H1 (cell line): ENCODE measurements at regions not wholly inside any gene's neighbourhood (a gene's known extent, or its start where the extent isn't known, plus 50 kb on each side); places are given as distances from the start of the nearest gene placed in this dataset.

Source experiments
- CTCF ChIA-PET: fragments of 300-600 bp; sonication (Branson Sonifier 250); formaldehyde crosslinking; loops from one replicate; lab custom pipeline; 2021; ENCODE audit not compliant: partially characterized antibody; lab: Charles Lee
- POLR2A ChIA-PET: fragments of 300-600 bp; sonication (Branson Sonifier 250); formaldehyde crosslinking; loops from one replicate; lab custom pipeline; 2021; ENCODE audit warnings: inconsistent platforms; ENCODE audit not compliant: partially characterized antibody; lab: Charles Lee
- DNase-seq, 2 experiments: peaks; one replicate each; pipeline versions ENCODE4 v3.0.0 to v3.0.0-alpha.2; 2010 to 2022; ENCODE audit warnings: low spot score in 2 of 2, low read depth in 1 of 2, mixed read lengths in 1 of 2
- FAIRE-seq: peaks from 2 replicates; lab custom pipeline; 2011; peaks lifted over from hg19 to GRCh38; lab: Jason Lieb, UNC
- H2AFZ ChIP-seq: 2 replicates; pipeline ENCODE4 v1.8.1; 2012; ENCODE audit warnings: low read length, inconsistent platforms
- H2AK5ac ChIP-seq: 2 replicates; pipeline ENCODE4 v1.6.1; 2013; ENCODE audit warnings: low read depth, low read length
- H2BK120ac ChIP-seq: replicated peaks from 2 replicates; pipeline ENCODE3; 2013; ENCODE audit warnings: low read depth, low read length, inconsistent platforms
- H2BK12ac ChIP-seq: 2 replicates; pipeline ENCODE4 v1.6.1; 2013; ENCODE audit warnings: low read depth, low read length
- H2BK15ac ChIP-seq: 2 replicates; pipeline ENCODE4 v1.6.1; 2013; ENCODE audit warnings: low read length
- H2BK20ac ChIP-seq: 2 replicates; pipeline ENCODE4 v1.6.1; 2013; ENCODE audit warnings: low read length
- H2BK5ac ChIP-seq: 2 replicates; pipeline ENCODE4 v1.6.1; 2013; ENCODE audit warnings: low read depth, low read length
- H3K14ac ChIP-seq: 2 replicates; pipeline ENCODE4 v1.6.1; 2013; ENCODE audit warnings: inconsistent platforms; ENCODE audit not compliant: insufficient read length
- H3K18ac ChIP-seq: 2 replicates; pipeline ENCODE4 v1.6.1; 2013; ENCODE audit warnings: low read length; ENCODE audit errors: extremely low read depth
- H3K23ac ChIP-seq: 2 replicates; pipeline ENCODE4 v1.6.1; 2013; ENCODE audit warnings: inconsistent platforms; ENCODE audit not compliant: insufficient read length
- H3K23me2 ChIP-seq: 2 replicates; pipeline ENCODE4 v1.6.1; 2013; ENCODE audit warnings: low read depth, low read length
- H3K27ac ChIP-seq: 2 replicates; pipeline ENCODE4 v1.6.1; 2011; ENCODE audit warnings: low read depth, low read length, inconsistent platforms
- H3K27me3 ChIP-seq, 4 experiments: replicated peaks in 1 of 4; 1 replicate in 1 of 4; 2 replicates in 3 of 4; pipeline versions ENCODE4 v1.6.1 to v1.8.1; 2011 to 2013; ENCODE audit warnings: low read length in 3 of 4, mild to moderate bottlenecking in 3 of 4, inconsistent platforms in 2 of 4, mixed read lengths in 2 of 4, moderate library complexity in 1 of 4; ENCODE audit not compliant: control insufficient read depth in 3 of 4, insufficient read depth in 3 of 4; ENCODE audit errors: extremely low read depth in 1 of 4
- H3K36me3 ChIP-seq, 4 experiments: 2 replicates each; pipeline versions ENCODE4 v1.6.1 to v1.8.1; 2011 to 2013; ENCODE audit warnings: mild to moderate bottlenecking in 4 of 4, low read length in 3 of 4, moderate library complexity in 2 of 4, control low read depth in 1 of 4, inconsistent platforms in 1 of 4; ENCODE audit not compliant: insufficient read depth in 4 of 4, control insufficient read depth in 2 of 4
- H3K4ac ChIP-seq: replicated peaks from 2 replicates; pipeline ENCODE3; 2013; ENCODE audit warnings: low read length, low read depth, mixed read lengths, inconsistent platforms; ENCODE audit not compliant: insufficient read length
- H3K4me1 ChIP-seq, 4 experiments: replicated peaks in 1 of 4; 1 replicate in 1 of 4; 2 replicates in 3 of 4; pipeline versions ENCODE4 v1.6.1 to v1.8.1; 2011 to 2013; ENCODE audit warnings: low read length in 3 of 4, inconsistent platforms in 2 of 4, mixed read lengths in 1 of 4; ENCODE audit not compliant: insufficient read depth in 4 of 4, control insufficient read depth in 3 of 4
- H3K4me2 ChIP-seq, 2 experiments: 2 replicates each; pipeline versions ENCODE4 v1.6.1 to v1.8.1; 2011 to 2013; ENCODE audit warnings: low read depth in 2 of 2, low read length in 2 of 2, control low read depth in 1 of 2, inconsistent platforms in 1 of 2, mild to moderate bottlenecking in 1 of 2; ENCODE audit not compliant: insufficient read depth in 1 of 2
- H3K4me3 ChIP-seq, 4 experiments: fragments of 200-600, 300-600 bp in 1 of 4; sonication (generic), shearing (Covaris generic), sonication (Bioruptor Twin) in 1 of 4; 2 replicates each; pipeline versions ENCODE4 v1.5.1 to v1.8.1; 2011 to 2016; ENCODE audit warnings: low read length in 4 of 4, low read depth in 3 of 4, control low read depth in 2 of 4, inconsistent platforms in 2 of 4, mild to moderate bottlenecking in 2 of 4, mixed read lengths in 1 of 4, moderate library complexity in 1 of 4; ENCODE audit not compliant: insufficient read depth in 2 of 4; ENCODE audit errors: extremely low read depth in 1 of 4
- H3K56ac ChIP-seq: replicated peaks from 2 replicates; pipeline ENCODE3; 2013; ENCODE audit warnings: low read depth, mild to moderate bottlenecking, mixed read lengths, low read length, inconsistent platforms; ENCODE audit not compliant: insufficient read length
- H3K79me1 ChIP-seq: 2 replicates; pipeline ENCODE4 v1.6.1; 2013; ENCODE audit warnings: low read depth, low read length, control low read depth
- H3K79me2 ChIP-seq, 2 experiments: 2 replicates each; pipeline versions ENCODE4 v1.6.1 to v1.8.1; 2012 to 2013; ENCODE audit warnings: low read length in 2 of 2, mild to moderate bottlenecking in 2 of 2, inconsistent platforms in 1 of 2; ENCODE audit not compliant: insufficient read depth in 2 of 2, control insufficient read depth in 1 of 2
- H3K9ac ChIP-seq, 4 experiments: replicated peaks in 1 of 4; 1 replicate in 1 of 4; 2 replicates in 3 of 4; pipeline versions ENCODE4 v1.6.1 to v1.8.1; 2011 to 2013; ENCODE audit warnings: low read depth in 3 of 4, low read length in 3 of 4, control low read depth in 2 of 4, mild to moderate bottlenecking in 2 of 4, moderate library complexity in 2 of 4, inconsistent platforms in 1 of 4; ENCODE audit errors: extremely low read depth in 1 of 4
- H3K9me3 ChIP-seq, 2 experiments: 2 replicates each; pipeline versions ENCODE4 v1.6.1 to v1.8.1; 2012 to 2013; ENCODE audit warnings: mild to moderate bottlenecking in 2 of 2, moderate library complexity in 2 of 2, control low read depth in 1 of 2, inconsistent platforms in 1 of 2, low read depth in 1 of 2, low read length in 1 of 2, mixed read lengths in 1 of 2; ENCODE audit not compliant: insufficient read depth in 2 of 2
- H4K20me1 ChIP-seq, 2 experiments: replicated peaks in 1 of 2; 2 replicates each; pipeline versions ENCODE3 to v1.8.1; 2011 to 2013; ENCODE audit warnings: inconsistent platforms in 2 of 2, low read length in 2 of 2, mild to moderate bottlenecking in 1 of 2; ENCODE audit not compliant: insufficient read depth in 2 of 2, control insufficient read depth in 1 of 2
- H4K5ac ChIP-seq: 2 replicates; pipeline ENCODE4 v1.6.1; 2013; ENCODE audit warnings: low read length, low read depth, mixed read lengths, inconsistent platforms; ENCODE audit not compliant: insufficient read length
- H4K8ac ChIP-seq: 2 replicates; pipeline ENCODE4 v1.8.0; 2013; ENCODE audit warnings: mild to moderate bottlenecking, moderate library complexity, low read length, inconsistent platforms; ENCODE audit not compliant: insufficient read depth; ENCODE audit errors: extremely low read depth
- H4K91ac ChIP-seq: replicated peaks from 2 replicates; pipeline ENCODE3; 2013; ENCODE audit warnings: low read length, mixed read lengths, inconsistent platforms; ENCODE audit not compliant: insufficient read length
- CBX8 ChIP-seq: fragments of 300-800, 300-1000 bp; sonication (generic); IDR thresholded peaks from 2 replicates; pipeline ENCODE4 v1.7.1; 2016; ENCODE audit warnings: low read depth, low read length, borderline replicate concordance
- CTBP2 ChIP-seq: IDR thresholded peaks from 2 replicates; pipeline ENCODE4 v1.7.0; 2011; ENCODE audit warnings: borderline replicate concordance, mild to moderate bottlenecking, moderate library complexity, mixed read lengths, low read length; ENCODE audit not compliant: insufficient read depth, insufficient read length
- JUN ChIP-seq: IDR thresholded peaks from 2 replicates; pipeline ENCODE4 v1.6.1; 2011; ENCODE audit warnings: low read depth, mild to moderate bottlenecking, improper control_type of control experiment, low read length
- JUND ChIP-seq: IDR thresholded peaks from 2 replicates; pipeline ENCODE4 v1.6.1; 2011; ENCODE audit warnings: mild to moderate bottlenecking, improper control_type of control experiment, low read length
- KDM1A ChIP-seq: fragments of 200-600, 300-600 bp; sonication (generic); IDR thresholded peaks from 2 replicates; pipeline ENCODE4 v1.7.1; 2016; ENCODE audit warnings: mild to moderate bottlenecking, low read length, borderline replicate concordance
- SIN3A ChIP-seq, 2 experiments: IDR thresholded peaks in 1 of 2; conservative IDR thresholded peaks in 1 of 2; 2 replicates each; pipeline ENCODE4 v1.6.1; 2011 to 2012; ENCODE audit warnings: low read length in 2 of 2, improper control_type of control experiment in 1 of 2, low read depth in 1 of 2, mild to moderate bottlenecking in 1 of 2
- TF ChIP-seq, protein P1 (sequence below): IDR thresholded peaks from 2 replicates; pipeline ENCODE4 v1.6.1; 2012; ENCODE audit warnings: inconsistent platforms

GRCh38 chr1:38440402-38440801 lies 393.8 kb upstream of the POU3F1 start:
- CTCF ChIA-PET: interaction anchor here (0.9 to 1.4 kb wide), 2 partner anchors 34 to 261 kb away, joined by 3 read pairs; no protein-coding TSS in a partner anchor
- Histone ChIP-seq H3K4me1 (no peaks in the 10 kb centered on the region), H2BK120ac (no peak overlapping the region), H3K4ac (no peak overlapping the region), H3K9ac (no peak overlapping the region), H2BK15ac (no peak overlapping the region), H4K5ac (no peak overlapping the region), H3K79me2 (peaks cover 0 to 20% of the 10 kb centered on the region in 2 experiments; a peak in 1 of 4 replicates), H2AK5ac (no peak overlapping the region), H3K36me3 (0 out of 8 replicates have a peak, but pooled peaks cover 0 to under 1% (median 0%) of the 10 kb centered on the region in 4 experiments), H4K91ac (no peak overlapping the region), H3K27me3 (no peaks in the 10 kb centered on the region), H2AFZ (no peak overlapping the region), H3K23me2 (no peaks in the 10 kb centered on the region), H4K8ac (no peak overlapping the region), H4K20me1 (no peaks in the 10 kb centered on the region), H3K9me3 (no peaks in the 10 kb centered on the region), H3K79me1 (no peaks in the 10 kb centered on the region), H3K18ac (no peak overlapping the region), H3K27ac (no peak overlapping the region), H3K23ac (no peak overlapping the region), H2BK5ac (no peak overlapping the region), H2BK12ac (no peak overlapping the region), H2BK20ac (no peak overlapping the region), H3K56ac (no peak overlapping the region), H3K4me3 (no peak overlapping the region), H3K14ac (no peak overlapping the region), H3K4me2 (no peak overlapping the region)
- TF ChIP-seq CTBP2 (no peak), SIN3A (conservative IDR thresholded peaks at IDR 0.05 in 1 of 2, IDR thresholded peaks at IDR 0.05 in 1 of 2; ENCODE audit: low read depth in 1 of 2, low read length in 2 of 2) (no peak), KDM1A (no peak), CBX8 (no peak), JUN (no peak), JUND (no peak)
- TF ChIP-seq, protein P1, sequence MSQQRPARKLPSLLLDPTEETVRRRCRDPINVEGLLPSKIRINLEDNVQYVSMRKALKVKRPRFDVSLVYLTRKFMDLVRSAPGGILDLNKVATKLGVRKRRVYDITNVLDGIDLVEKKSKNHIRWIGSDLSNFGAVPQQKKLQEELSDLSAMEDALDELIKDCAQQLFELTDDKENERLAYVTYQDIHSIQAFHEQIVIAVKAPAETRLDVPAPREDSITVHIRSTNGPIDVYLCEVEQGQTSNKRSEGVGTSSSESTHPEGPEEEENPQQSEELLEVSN: no peak
- FAIRE-seq (no peak), DNase-seq (no peak)
- POLR2A ChIA-PET: interaction anchor here (0.8 to 2.1 kb wide), 4 partner anchors 9 to 37 kb away, joined by 3 to 9 read pairs (median 8); no protein-coding TSS in a partner anchor
